ENCODE measurements at regions not wholly inside any gene's neighbourhood (a gene's known extent, or its start where the extent isn't known, plus 50 kb on each side); places are given as distances from the start of the nearest gene placed in this dataset.
"Not testable (repeated sequence)": the region's sequence is repeated elsewhere in the genome, so short reads cannot be mapped to it uniquely, and the experiment has no call there.

- DNase-seq (ENCODE audit: low read depth), result no peak
Observed at GRCh38 chr9:31185831-31186230, 1198.6 kb upstream of the ACO1 start.

GRCh38 chr9:31188496-31188895 lies 1195.9 kb upstream of the ACO1 start:
- no peak for DNase-seq (ENCODE audit: low read depth)

GRCh38 chr9:31210978-31211570 lies 1173.4 kb upstream of the ACO1 start:
- peak; percentile 0 for DNase-seq (ENCODE audit: low read depth)

- DNase-seq (ENCODE audit: low read depth), result not testable (repeated sequence)
Observed at GRCh38 chr9:31229976-31230375, 1154.5 kb upstream of the ACO1 start.

- DNase-seq (ENCODE audit: low read depth), result no peak
Observed at GRCh38 chr9:31232485-31232884, 1152.0 kb upstream of the ACO1 start.

- DNase-seq (ENCODE audit: low read depth), result no peak
Observed at GRCh38 chr9:31236344-31236743, 1148.1 kb upstream of the ACO1 start.

- no peak for DNase-seq (ENCODE audit: low read depth)
Observed at GRCh38 chr9:31243386-31243785, 1141.1 kb upstream of the ACO1 start.

- no peak for DNase-seq (ENCODE audit: low read depth)
Observed at GRCh38 chr9:31248156-31248555, 1136.3 kb upstream of the ACO1 start.

GRCh38 chr9:31251386-31251785 lies 1133.1 kb upstream of the ACO1 start:
- no peak for DNase-seq (ENCODE audit: low read depth)

- peak; percentile 5 for DNase-seq (ENCODE audit: low read depth)
Observed at GRCh38 chr9:31253800-31254762, 1130.4 kb upstream of the ACO1 start.

- no peak for DNase-seq (ENCODE audit: low read depth)
Observed at GRCh38 chr9:31255211-31255610, 1129.2 kb upstream of the ACO1 start.

GRCh38 chr9:31259824-31260223 lies 1124.6 kb upstream of the ACO1 start:
- DNase-seq (ENCODE audit: low read depth), result no peak

GRCh38 chr9:31272456-31273295 lies 1111.8 kb upstream of the ACO1 start:
- DNase-seq (ENCODE audit: low read depth), result no peak

GRCh38 chr9:31275419-31275818 lies 1109.0 kb upstream of the ACO1 start:
- no peak for DNase-seq (ENCODE audit: low read depth)

- DNase-seq (ENCODE audit: low read depth), result no peak
Observed at GRCh38 chr9:31290731-31291130, 1093.7 kb upstream of the ACO1 start.

- no peak for DNase-seq (ENCODE audit: low read depth)
Observed at GRCh38 chr9:31302620-31303418, 1081.6 kb upstream of the ACO1 start.

GRCh38 chr9:31304576-31304975 lies 1079.9 kb upstream of the ACO1 start:
- no peak for DNase-seq (ENCODE audit: low read depth)

GRCh38 chr9:31314241-31314640 lies 1070.2 kb upstream of the ACO1 start:
- DNase-seq (ENCODE audit: low read depth), result no peak

GRCh38 chr9:31320494-31320893 lies 1063.9 kb upstream of the ACO1 start:
- no peak for DNase-seq (ENCODE audit: low read depth)

GRCh38 chr9:31321256-31321655 lies 1063.2 kb upstream of the ACO1 start:
- DNase-seq (ENCODE audit: low read depth), result no peak

GRCh38 chr9:31321686-31322085 lies 1062.8 kb upstream of the ACO1 start:
- no peak for DNase-seq (ENCODE audit: low read depth)

Data from Daoy (cell line).